OCI-LY7 (cell line): ENCODE measurements at regions not wholly inside any gene's neighbourhood (a gene's known extent, or its start where the extent isn't known, plus 50 kb on each side); places are given as distances from the start of the nearest gene placed in this dataset.

Experiments used
- CTCF ChIP-seq: fragments of 200-600 bp; sonication (generic); conservative IDR thresholded peaks from 2 replicates; pipeline ENCODE4 v1.5.1; 2014; ENCODE audit warnings: mild to moderate bottlenecking, antibody characterized with exemption, low read length, moderate library complexity, mixed read lengths
- EZH2phosphoT487 ChIP-seq: fragments of 200-600 bp; sonication (generic); IDR thresholded peaks from 2 replicates; pipeline ENCODE4 v1.6.1; 2018; ENCODE audit warnings: low read depth, borderline replicate concordance, mild to moderate bottlenecking, mixed run types, antibody characterized with exemption, low read length, moderate library complexity, mixed read lengths

- TF ChIP-seq CTCF (no peak), EZH2phosphoT487 (no peak)
These were observed 85.1 kb upstream of the SHOX start for GRCh38 chrX:545452-545885.
